B cell (primary cell): ENCODE measurements at regions not wholly inside any gene's neighbourhood (a gene's known extent, or its start where the extent isn't known, plus 50 kb on each side); places are given as distances from the start of the nearest gene placed in this dataset.
"Not testable (repeated sequence)": the region's sequence is repeated elsewhere in the genome, so short reads cannot be mapped to it uniquely, and the experiment has no call there.

Source experiments
- EZH2 ChIP-seq: IDR thresholded peaks from 2 replicates; pipeline ENCODE4 v1.6.1; 2012; ENCODE audit warnings: borderline replicate concordance, low read depth, mild to moderate bottlenecking, moderate library complexity, low read length; ENCODE audit not compliant: insufficient read depth, poor library complexity, severe bottlenecking
- TF ChIP-seq, protein P1 (sequence below): fragments of 200-600 bp; IDR thresholded peaks from one replicate; pipeline ENCODE4 v1.8.0; 2022; ENCODE audit warnings: antibody characterized with exemption, mild to moderate bottlenecking

DNA sequence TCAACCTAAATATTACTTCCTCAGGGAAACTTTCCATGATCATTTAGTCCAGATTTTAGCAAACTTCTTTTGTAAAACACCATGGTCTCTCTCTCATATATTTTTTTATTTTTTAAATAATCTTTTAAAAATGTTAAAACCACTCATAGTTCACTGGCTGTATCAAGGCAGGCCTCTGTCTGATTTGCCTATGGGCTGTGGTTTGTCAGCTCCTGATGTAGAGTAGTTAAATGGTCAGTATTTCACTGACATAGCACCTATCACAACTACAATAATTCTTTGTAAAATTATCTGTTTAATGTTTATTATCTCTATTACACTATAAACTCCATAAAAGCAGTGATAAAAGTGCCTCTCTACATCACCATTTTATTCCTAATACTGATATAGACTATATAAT, 108.9 kb downstream of the DDX11 start:
- not testable (repeated sequence) for TF ChIP-seq EZH2
- TF ChIP-seq, protein P1, sequence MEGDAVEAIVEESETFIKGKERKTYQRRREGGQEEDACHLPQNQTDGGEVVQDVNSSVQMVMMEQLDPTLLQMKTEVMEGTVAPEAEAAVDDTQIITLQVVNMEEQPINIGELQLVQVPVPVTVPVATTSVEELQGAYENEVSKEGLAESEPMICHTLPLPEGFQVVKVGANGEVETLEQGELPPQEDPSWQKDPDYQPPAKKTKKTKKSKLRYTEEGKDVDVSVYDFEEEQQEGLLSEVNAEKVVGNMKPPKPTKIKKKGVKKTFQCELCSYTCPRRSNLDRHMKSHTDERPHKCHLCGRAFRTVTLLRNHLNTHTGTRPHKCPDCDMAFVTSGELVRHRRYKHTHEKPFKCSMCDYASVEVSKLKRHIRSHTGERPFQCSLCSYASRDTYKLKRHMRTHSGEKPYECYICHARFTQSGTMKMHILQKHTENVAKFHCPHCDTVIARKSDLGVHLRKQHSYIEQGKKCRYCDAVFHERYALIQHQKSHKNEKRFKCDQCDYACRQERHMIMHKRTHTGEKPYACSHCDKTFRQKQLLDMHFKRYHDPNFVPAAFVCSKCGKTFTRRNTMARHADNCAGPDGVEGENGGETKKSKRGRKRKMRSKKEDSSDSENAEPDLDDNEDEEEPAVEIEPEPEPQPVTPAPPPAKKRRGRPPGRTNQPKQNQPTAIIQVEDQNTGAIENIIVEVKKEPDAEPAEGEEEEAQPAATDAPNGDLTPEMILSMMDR: not testable (repeated sequence)
